Head of caudate nucleus (tissue), 42 donors: ENCODE measurements at regions not wholly inside any gene's neighbourhood (a gene's known extent, or its start where the extent isn't known, plus 50 kb on each side); places are given as distances from the start of the nearest gene placed in this dataset.

Source experiments
- DNase-seq, 42 donors: peaks; one replicate each; pipeline versions ENCODE4 v3.0.0 to v3.0.0-alpha.2; 2020 to 2021; ENCODE audit warnings: mixed read lengths in 7 of 42
- intact Hi-C: fragments of 100-400 bp; cut with DNase I; formaldehyde crosslinking; loops from one replicate; pipeline ENCODE4 v1.15.0; 2022

- intact Hi-C loops, result no loop called here
- no peak for DNase-seq
Observed at GRCh38 chr2:191545361-191545760, 132.6 kb upstream of the NABP1 start.

GRCh38 chr2:191552066-191552465 is 125.9 kb upstream of the NABP1 start:
- no peak for DNase-seq
- intact Hi-C loops, result no loop called here

- intact Hi-C loops, result no loop called here
- no peak for DNase-seq
Observed at GRCh38 chr2:191554240-191554639, 123.7 kb upstream of the NABP1 start.

- intact Hi-C loops, result no loop called here
- peak; percentile 64 to 95 (median 88) for DNase-seq
Observed at GRCh38 chr2:191555092-191555742, 122.7 kb upstream of the NABP1 start.

- intact Hi-C loops, result no loop called here
- DNase-seq, result no peak
Observed at GRCh38 chr2:191556463-191556862, 121.5 kb upstream of the NABP1 start.

GRCh38 chr2:191557841-191558240 is 120.1 kb upstream of the NABP1 start:
- intact Hi-C loops, result no loop called here
- no peak for DNase-seq

- intact Hi-C loops, result no loop called here
Observed at GRCh38 chr2:191559569-191559968, 118.4 kb upstream of the NABP1 start.

GRCh38 chr2:191560411-191560980 is 117.4 kb upstream of the NABP1 start:
- intact Hi-C loops, result no loop called here
- DNase-seq, result peak in 4 of 42 donors; percentile 6 to 29 (median 8)

More at GRCh38 chr2:191559569-191559968, 118.4 kb upstream of the NABP1 start:
- DNase-seq, result no peak

GRCh38 chr2:191565120-191565519 is 112.8 kb upstream of the NABP1 start:
- intact Hi-C loops, result loop anchor here (5.0 kb wide), 1 partner anchor 127 kb away; no protein-coding TSS in a partner anchor

GRCh38 chr2:191565647-191566198 is 112.2 kb upstream of the NABP1 start:
- no peak for DNase-seq
- intact Hi-C loops, result loop anchor here (5.0 kb wide), 1 partner anchor 127 kb away; no protein-coding TSS in a partner anchor

More at GRCh38 chr2:191565120-191565519, 112.8 kb upstream of the NABP1 start:
- DNase-seq, result no peak

- peak in 41 of 42 donors; percentile 7 to 87 (median 65) for DNase-seq
- intact Hi-C loops, result loop anchor here (5.0 kb wide), 1 partner anchor 126 kb away; no protein-coding TSS in a partner anchor
Observed at GRCh38 chr2:191566344-191566743, 111.6 kb upstream of the NABP1 start.

GRCh38 chr2:191567206-191567605 is 110.7 kb upstream of the NABP1 start:
- no peak for DNase-seq
- intact Hi-C loops, result loop anchor here (5.0 kb wide), 1 partner anchor 125 kb away; no protein-coding TSS in a partner anchor

- intact Hi-C loops, result loop anchor here (5.0 kb wide), 1 partner anchor 123 kb away; no protein-coding TSS in a partner anchor
- no peak for DNase-seq
Observed at GRCh38 chr2:191569025-191569424, 108.9 kb upstream of the NABP1 start.

- intact Hi-C loops, result no loop called here
- DNase-seq, result peak in 4 of 42 donors; percentile 20 to 41 (median 26)
Observed at GRCh38 chr2:191571163-191571769, 106.7 kb upstream of the NABP1 start.

- intact Hi-C loops, result no loop called here
- DNase-seq, result no peak
Observed at GRCh38 chr2:191572319-191572718, 105.6 kb upstream of the NABP1 start.

- intact Hi-C loops, result no loop called here
- no peak for DNase-seq
Observed at GRCh38 chr2:191573216-191573615, 104.7 kb upstream of the NABP1 start.

GRCh38 chr2:191574232-191574631 is 103.7 kb upstream of the NABP1 start:
- intact Hi-C loops, result no loop called here
- DNase-seq, result no peak

GRCh38 chr2:191577605-191578004 is 100.3 kb upstream of the NABP1 start:
- no peak for DNase-seq
- intact Hi-C loops, result no loop called here

- DNase-seq, result no peak
- intact Hi-C loops, result no loop called here
Observed at GRCh38 chr2:191578031-191578430, 99.9 kb upstream of the NABP1 start.

GRCh38 chr2:191580581-191580980 is 97.4 kb upstream of the NABP1 start:
- no peak for DNase-seq
- intact Hi-C loops, result no loop called here
